OCI-LY3 (cell line): ENCODE measurements at regions not wholly inside any gene's neighbourhood (a gene's known extent, or its start where the extent isn't known, plus 50 kb on each side); places are given as distances from the start of the nearest gene placed in this dataset.

Source experiments
- H2AFZ ChIP-seq: fragments of 200-600, 300-600 bp; shearing (Covaris generic); 2 replicates; pipeline ENCODE4 v1.6.0; 2014; ENCODE audit warnings: antibody characterized with exemption, low read depth, low read length
- H3K27ac ChIP-seq: fragments of 200-600, 300-600 bp; sonication (generic); 2 replicates; pipeline ENCODE4 v1.5.1; 2014; ENCODE audit warnings: mild to moderate bottlenecking, low read length, moderate library complexity, mixed read lengths
- H3K27me3 ChIP-seq: fragments of 200-600, 300-600 bp; sonication (generic); 2 replicates; pipeline ENCODE4 v1.6.1; 2014; ENCODE audit warnings: low read depth, low read length, mixed read lengths
- H3K36me3 ChIP-seq: fragments of 200-600, 300-600 bp; sonication (generic); replicated peaks from 2 replicates; pipeline ENCODE3; 2014; ENCODE audit warnings: low read depth, low read length, mixed read lengths
- H3K4me1 ChIP-seq: fragments of 300-600, 200-600 bp; sonication (generic); 2 replicates; pipeline ENCODE4 v1.6.1; 2014; ENCODE audit warnings: low read length, mixed read lengths
- H3K4me2 ChIP-seq: fragments of 200-600, 300-600 bp; sonication (generic); 2 replicates; pipeline ENCODE4 v1.6.1; 2014; ENCODE audit warnings: low read length, mixed read lengths
- H3K4me3 ChIP-seq: fragments of 300-600, 200-600 bp; sonication (generic); 2 replicates; pipeline ENCODE4 v1.5.1; 2014; ENCODE audit warnings: antibody characterized with exemption, mild to moderate bottlenecking, low read length, moderate library complexity
- H3K79me2 ChIP-seq: fragments of 300-600, 200-600 bp; shearing (Covaris generic); 2 replicates; pipeline ENCODE4 v1.6.1; 2014; ENCODE audit warnings: mild to moderate bottlenecking, low read length, mixed read lengths
- H3K9ac ChIP-seq: fragments of 300-600, 200-600 bp; shearing (Covaris generic); 2 replicates; pipeline ENCODE4 v1.6.0; 2014; ENCODE audit warnings: mild to moderate bottlenecking, low read length, moderate library complexity
- H3K9me3 ChIP-seq: fragments of 200-600, 300-600 bp; shearing (Covaris generic); 2 replicates; pipeline ENCODE4 v1.6.1; 2014; ENCODE audit warnings: low read length, mixed read lengths; ENCODE audit not compliant: insufficient read depth
- H4K20me1 ChIP-seq: fragments of 200-600, 300-600 bp; sonication (generic); 2 replicates; pipeline ENCODE4 v1.6.1; 2016; ENCODE audit warnings: low read length, mixed read lengths; ENCODE audit not compliant: insufficient read depth
- CTCF ChIP-seq: fragments of 200-600, 300-600 bp; sonication (generic); IDR thresholded peaks from 2 replicates; pipeline ENCODE4 v1.5.1; 2014; ENCODE audit warnings: antibody characterized with exemption, low read length, low read depth
- EZH2phosphoT487 ChIP-seq: fragments of 200-600 bp; shearing (Covaris generic); IDR thresholded peaks from 2 replicates; pipeline ENCODE4 v1.6.1; 2018; ENCODE audit warnings: antibody characterized with exemption, mixed run types, low read depth

- Histone ChIP-seq H3K36me3 (no peaks in the 10 kb centered on the region), H4K20me1 (no peaks in the 10 kb centered on the region), H3K27me3 (peaks cover 10% of the 10 kb centered on the region; the same call in 1 of the 2 replicates), H3K9ac (no peak overlapping the region), H2AFZ (no peak overlapping the region), H3K4me3 (no peak overlapping the region), H3K9me3 (no peaks in the 10 kb centered on the region), H3K79me2 (no peaks in the 10 kb centered on the region), H3K4me1 (no peaks in the 10 kb centered on the region), H3K4me2 (no peak overlapping the region), H3K27ac (no peak overlapping the region)
- TF ChIP-seq CTCF (peak; percentile 57), EZH2phosphoT487 (no peak)
These were observed 69.3 kb upstream of the HMX1 start for GRCh38 chr4:8940792-8941491.

GRCh38 chr4:8939840-8940742 is 68.5 kb upstream of the HMX1 start:
- no peaks in the 10 kb centered on the region for H3K79me2 ChIP-seq
- no peak overlapping the region for H3K4me3 ChIP-seq
- H3K27me3 ChIP-seq: peaks cover 18% of the 10 kb centered on the region; the same call in 1 of the 2 replicates
- no peaks in the 10 kb centered on the region for H4K20me1 ChIP-seq
- TF ChIP-seq EZH2phosphoT487 (no peak), CTCF (no peak)
- no peaks in the 10 kb centered on the region for H3K36me3 ChIP-seq
- no peaks in the 10 kb centered on the region for H3K4me1 ChIP-seq
- H3K27ac ChIP-seq: no peak overlapping the region
- no peak overlapping the region for H3K4me2 ChIP-seq
- 0 out of 2 replicates have a peak, but pooled peaks cover 7% of the 10 kb centered on the region for H3K9me3 ChIP-seq
- no peak overlapping the region for H3K9ac ChIP-seq
- H2AFZ ChIP-seq: no peak overlapping the region

- H2AFZ ChIP-seq: no peak overlapping the region
- H3K4me3 ChIP-seq: no peak overlapping the region
- H3K27ac ChIP-seq: no peak overlapping the region
- peaks cover 18% of the 10 kb centered on the region; the same call in 1 of the 2 replicates for H3K27me3 ChIP-seq
- H3K36me3 ChIP-seq: no peaks in the 10 kb centered on the region
- no peaks in the 10 kb centered on the region for H4K20me1 ChIP-seq
- no peaks in the 10 kb centered on the region for H3K4me1 ChIP-seq
- H3K9me3 ChIP-seq: 0 out of 2 replicates have a peak, but pooled peaks cover 9% of the 10 kb centered on the region
- TF ChIP-seq CTCF (no peak), EZH2phosphoT487 (no peak)
- no peak overlapping the region for H3K4me2 ChIP-seq
- H3K9ac ChIP-seq: no peak overlapping the region
- no peaks in the 10 kb centered on the region for H3K79me2 ChIP-seq
These were observed 67.7 kb upstream of the HMX1 start for GRCh38 chr4:8939160-8939839.
